H1 (cell line): ENCODE measurements at regions not wholly inside any gene's neighbourhood (a gene's known extent, or its start where the extent isn't known, plus 50 kb on each side); places are given as distances from the start of the nearest gene placed in this dataset.

Source experiments
- MAFK ChIP-seq: IDR thresholded peaks from 2 replicates; pipeline ENCODE4 v1.6.1; 2012; ENCODE audit warnings: low read depth, mild to moderate bottlenecking, improper control_type of control experiment, low read length

- TF ChIP-seq MAFK, result no peak
Observed at GRCh38 chr1:175245324-175245723, 52.7 kb upstream of the KIAA0040 start (continued).
